HUES48 (cell line): ENCODE measurements at regions not wholly inside any gene's neighbourhood (a gene's known extent, or its start where the extent isn't known, plus 50 kb on each side); places are given as distances from the start of the nearest gene placed in this dataset.
"Not testable (repeated sequence)": the region's sequence is repeated elsewhere in the genome, so short reads cannot be mapped to it uniquely, and the experiment has no call there.

Experiments used
- H3K27ac ChIP-seq: one replicate; pipeline ENCODE4 v1.7.0; 2013; ENCODE audit warnings: low read depth, low read length, inconsistent platforms
- H3K27me3 ChIP-seq: 2 replicates; pipeline ENCODE4 v1.6.1; 2013; ENCODE audit warnings: mild to moderate bottlenecking, low read length; ENCODE audit not compliant: control insufficient read depth, insufficient read depth
- H3K36me3 ChIP-seq: 2 replicates; pipeline ENCODE4 v1.6.1; 2013; ENCODE audit warnings: low read length; ENCODE audit not compliant: control insufficient read depth, insufficient read depth
- H3K4me1 ChIP-seq: 2 replicates; pipeline ENCODE4 v1.6.1; 2013; ENCODE audit warnings: mild to moderate bottlenecking, low read length; ENCODE audit not compliant: control insufficient read depth, insufficient read depth
- H3K4me3 ChIP-seq: 2 replicates; pipeline ENCODE4 v1.5.1; 2013; ENCODE audit warnings: mild to moderate bottlenecking, low read depth, low read length
- H3K9ac ChIP-seq: 2 replicates; pipeline ENCODE4 v1.6.1; 2013; ENCODE audit warnings: mild to moderate bottlenecking, low read depth, low read length, moderate library complexity
- H3K9me3 ChIP-seq: 2 replicates; pipeline ENCODE4 v1.6.1; 2013; ENCODE audit warnings: low read length; ENCODE audit not compliant: control insufficient read depth, insufficient read depth

DNA sequence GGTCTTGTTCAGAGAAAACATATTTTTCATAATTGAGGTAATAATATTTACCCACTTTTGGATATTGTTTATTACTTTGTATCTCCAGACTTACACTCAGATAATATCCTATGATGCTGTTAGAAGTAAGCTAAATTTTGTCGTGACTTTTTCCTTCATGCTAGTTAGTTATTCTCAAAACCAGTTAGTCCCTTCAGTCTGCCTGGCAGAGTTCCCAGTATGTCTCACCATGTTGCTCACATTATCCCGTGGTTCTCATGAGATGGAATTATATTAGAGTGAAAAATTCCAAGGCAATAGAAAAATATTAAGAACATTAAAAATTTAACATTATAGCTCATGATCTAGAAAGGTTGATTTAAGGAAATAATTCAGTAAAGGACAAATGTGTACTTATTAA lies 81.5 kb upstream of the SMIM30 start:
- no peak overlapping the region for H3K9ac ChIP-seq
- H3K27me3 ChIP-seq = no peaks in the 10 kb centered on the region
- H3K4me1 ChIP-seq = no peaks in the 10 kb centered on the region
- H3K27ac ChIP-seq = no peak overlapping the region
- H3K9me3 ChIP-seq = no peaks in the 10 kb centered on the region
- H3K4me3 ChIP-seq = no peak overlapping the region
- no peaks in the 10 kb centered on the region for H3K36me3 ChIP-seq

- no peaks in the 10 kb centered on the region for H3K4me1 ChIP-seq
- H3K27me3 ChIP-seq = no peaks in the 10 kb centered on the region
- no peaks in the 10 kb centered on the region for H3K9me3 ChIP-seq
- no peak overlapping the region for H3K27ac ChIP-seq
- H3K4me3 ChIP-seq = no peak overlapping the region
- no peaks in the 10 kb centered on the region for H3K36me3 ChIP-seq
- no peak overlapping the region for H3K9ac ChIP-seq
Measured at GRCh38 chr7:113199136-113199535, 80.8 kb upstream of the SMIM30 start.

GRCh38 chr7:113198226-113198625 lies 79.9 kb upstream of the SMIM30 start:
- Histone ChIP-seq H3K36me3 (no peaks in the 10 kb centered on the region), H3K4me1 (no peaks in the 10 kb centered on the region), H3K9ac (no peak overlapping the region), H3K27ac (no peak overlapping the region), H3K9me3 (no peaks in the 10 kb centered on the region), H3K27me3 (no peaks in the 10 kb centered on the region), H3K4me3 (no peak overlapping the region)

- Histone ChIP-seq H3K4me1 (no peaks in the 10 kb centered on the region), H3K9me3 (no peaks in the 10 kb centered on the region), H3K36me3 (no peaks in the 10 kb centered on the region), H3K27me3 (no peaks in the 10 kb centered on the region), H3K4me3 (no peak overlapping the region), H3K27ac (no peak overlapping the region), H3K9ac (no peak overlapping the region)
Measured at GRCh38 chr7:113197274-113197673, 78.9 kb upstream of the SMIM30 start.

- no peak overlapping the region for H3K27ac ChIP-seq
- no peaks in the 10 kb centered on the region for H3K9me3 ChIP-seq
- peaks cover 57% of the 10 kb centered on the region for H3K27me3 ChIP-seq
- H3K4me3 ChIP-seq = no peak overlapping the region
- no peaks in the 10 kb centered on the region for H3K36me3 ChIP-seq
- H3K9ac ChIP-seq = no peak overlapping the region
- peaks cover 7% of the 10 kb centered on the region; the same call in 1 of the 2 replicates for H3K4me1 ChIP-seq
Measured at GRCh38 chr7:113188396-113188795, 70.0 kb upstream of the SMIM30 start.

DNA sequence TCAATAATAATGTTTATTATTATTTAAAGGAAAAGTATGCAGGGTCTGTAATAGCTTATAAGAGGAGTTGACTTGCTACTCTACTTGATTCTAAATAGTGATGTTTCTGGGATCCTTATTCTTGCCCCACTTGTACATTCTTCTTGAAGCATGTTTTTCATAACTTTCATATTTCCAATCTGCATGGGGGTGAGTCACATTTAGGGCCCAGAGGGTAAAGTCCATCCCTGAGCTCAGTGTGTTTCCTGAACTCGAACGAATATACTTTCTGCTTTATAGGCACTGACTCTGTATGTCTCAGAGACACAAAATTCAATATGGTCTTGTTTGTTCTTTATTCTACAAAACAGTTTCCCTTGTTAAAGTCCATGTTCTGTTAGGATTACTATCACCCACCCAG lies 61.0 kb upstream of the SMIM30 start:
- no peak overlapping the region for H3K27ac ChIP-seq
- H3K27me3 ChIP-seq = peaks cover 4% of the 10 kb centered on the region
- H3K4me3 ChIP-seq = no peak overlapping the region
- no peaks in the 10 kb centered on the region for H3K9me3 ChIP-seq
- no peaks in the 10 kb centered on the region for H3K36me3 ChIP-seq
- no peaks in the 10 kb centered on the region for H3K4me1 ChIP-seq
- no peak overlapping the region for H3K9ac ChIP-seq

DNA sequence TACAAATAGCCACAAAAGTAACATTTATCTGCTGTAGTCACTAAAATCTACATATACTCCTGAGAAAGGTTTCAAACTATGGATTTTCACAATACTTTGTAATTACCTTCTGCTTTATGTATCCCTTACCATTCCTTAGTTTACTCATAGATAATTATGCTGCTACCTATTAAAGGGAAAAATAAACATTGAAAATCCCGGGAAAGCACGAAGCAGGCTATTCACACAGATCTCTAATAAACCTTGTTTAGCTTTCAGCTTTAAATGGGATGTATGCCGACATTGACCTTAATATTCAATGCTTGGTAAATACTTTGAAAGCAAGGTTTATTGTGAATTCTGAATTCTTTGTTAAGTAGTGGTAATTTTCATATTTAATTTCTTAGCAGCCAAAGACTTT lies 58.5 kb upstream of the SMIM30 start:
- Histone ChIP-seq H3K36me3 (no peaks in the 10 kb centered on the region), H3K4me3 (no peak overlapping the region), H3K9ac (no peak overlapping the region), H3K9me3 (no peaks in the 10 kb centered on the region), H3K27ac (no peak overlapping the region), H3K4me1 (no peaks in the 10 kb centered on the region), H3K27me3 (no peaks in the 10 kb centered on the region; the same call in 1 of the 2 replicates)

DNA sequence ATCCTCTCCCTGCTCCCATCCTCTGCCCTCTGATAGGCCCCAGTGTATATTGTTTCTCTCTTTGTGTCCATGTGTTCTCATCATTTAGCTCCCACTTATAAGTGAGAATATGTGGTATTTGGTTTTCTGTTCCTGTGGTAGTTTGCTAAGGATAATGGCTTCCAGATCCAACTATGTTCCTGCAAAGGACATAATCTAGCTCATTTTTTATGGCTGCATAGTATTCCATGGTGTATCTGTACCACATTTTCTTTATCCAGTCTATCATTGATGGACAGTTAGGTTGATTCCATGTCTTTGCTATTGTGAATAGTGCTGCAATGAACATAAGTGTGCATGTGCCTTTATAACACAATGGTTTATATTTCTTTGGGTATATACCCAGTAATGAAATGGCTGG lies 57.8 kb upstream of the SMIM30 start:
- not testable (repeated sequence) for H3K36me3 ChIP-seq, H3K9me3 ChIP-seq, H3K27me3 ChIP-seq, H3K27ac ChIP-seq, H3K9ac ChIP-seq, H3K4me1 ChIP-seq, H3K4me3 ChIP-seq

DNA sequence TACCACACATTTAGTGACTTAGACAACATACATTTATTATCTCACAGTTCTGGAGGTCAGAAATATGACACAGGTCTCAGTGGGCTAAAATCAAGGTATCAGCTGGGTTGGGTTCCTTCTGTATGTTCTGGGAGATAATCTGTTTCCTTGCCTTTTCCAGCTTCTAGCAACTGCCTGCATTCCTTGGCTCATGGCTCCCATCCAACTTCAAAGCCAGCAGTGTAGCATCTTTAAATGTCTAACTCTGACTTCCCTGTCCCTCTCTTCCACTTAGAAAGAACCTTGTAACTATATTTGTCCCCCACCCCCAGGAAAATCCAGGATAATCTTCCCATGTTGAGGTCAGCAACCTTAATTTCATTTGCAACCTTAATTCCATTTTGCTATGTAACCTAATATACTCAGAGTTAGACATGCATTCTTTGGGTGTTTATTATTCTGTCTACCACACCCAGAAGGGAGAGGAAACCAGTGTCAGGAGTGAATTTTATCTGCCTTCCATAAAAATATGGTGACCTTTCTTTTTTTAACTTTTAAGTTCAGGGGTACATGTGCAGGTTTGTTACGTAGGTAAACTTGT lies 57.3 kb upstream of the SMIM30 start:
- no peaks in the 10 kb centered on the region for H3K4me1 ChIP-seq
- H3K27ac ChIP-seq = no peak overlapping the region
- no peaks in the 10 kb centered on the region for H3K27me3 ChIP-seq
- H3K4me3 ChIP-seq = no peak overlapping the region
- no peak overlapping the region for H3K9ac ChIP-seq
- no peaks in the 10 kb centered on the region for H3K9me3 ChIP-seq
- no peaks in the 10 kb centered on the region for H3K36me3 ChIP-seq

DNA sequence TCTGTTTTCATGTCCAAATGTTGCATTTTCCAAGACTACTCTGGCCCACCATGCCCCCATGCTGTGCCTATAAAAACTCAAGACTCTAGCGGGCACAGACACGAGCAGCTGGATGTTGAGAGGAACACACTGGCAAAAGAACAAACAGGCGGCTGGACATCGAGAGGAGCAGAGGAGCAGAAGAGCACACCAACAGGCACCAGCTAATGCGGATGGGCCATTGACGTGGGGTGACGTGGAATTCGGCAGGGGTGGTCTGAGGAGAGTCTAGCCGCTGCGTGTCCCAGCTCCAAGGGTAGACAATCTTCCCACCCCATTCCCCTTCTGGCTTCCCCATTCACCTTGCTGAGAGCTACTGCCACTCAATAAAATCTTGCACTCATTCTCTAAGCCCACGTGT lies 54.4 kb upstream of the SMIM30 start:
- no peaks in the 10 kb centered on the region for H3K9me3 ChIP-seq
- H3K4me1 ChIP-seq = no peaks in the 10 kb centered on the region
- H3K27ac ChIP-seq = no peak overlapping the region
- no peak overlapping the region for H3K4me3 ChIP-seq
- H3K36me3 ChIP-seq = no peaks in the 10 kb centered on the region
- H3K9ac ChIP-seq = no peak overlapping the region
- no peaks in the 10 kb centered on the region for H3K27me3 ChIP-seq

GRCh38 chr7:113170591-113170990 lies 52.2 kb upstream of the SMIM30 start:
- no peaks in the 10 kb centered on the region for H3K36me3 ChIP-seq
- H3K4me1 ChIP-seq = no peaks in the 10 kb centered on the region
- no peaks in the 10 kb centered on the region for H3K9me3 ChIP-seq

More at GRCh38 chr7:113170591-113170990, 52.2 kb upstream of the SMIM30 start:
- Histone ChIP-seq H3K4me3 (no peak overlapping the region), H3K27me3 (no peaks in the 10 kb centered on the region), H3K27ac (no peak overlapping the region), H3K9ac (no peak overlapping the region)
